ENCODE measurements at regions not wholly inside any gene's neighbourhood (a gene's known extent, or its start where the extent isn't known, plus 50 kb on each side); places are given as distances from the start of the nearest gene placed in this dataset.

GRCh38 chr7:42380401-42380800 lies 143.4 kb upstream of the GLI3 start:
- DNase-seq (ENCODE audit: low read depth in 2 of 2): no peak

- no peak for DNase-seq (ENCODE audit: low read depth in 2 of 2)
Measured at GRCh38 chr7:42378149-42378548, 141.1 kb upstream of the GLI3 start.

DNA sequence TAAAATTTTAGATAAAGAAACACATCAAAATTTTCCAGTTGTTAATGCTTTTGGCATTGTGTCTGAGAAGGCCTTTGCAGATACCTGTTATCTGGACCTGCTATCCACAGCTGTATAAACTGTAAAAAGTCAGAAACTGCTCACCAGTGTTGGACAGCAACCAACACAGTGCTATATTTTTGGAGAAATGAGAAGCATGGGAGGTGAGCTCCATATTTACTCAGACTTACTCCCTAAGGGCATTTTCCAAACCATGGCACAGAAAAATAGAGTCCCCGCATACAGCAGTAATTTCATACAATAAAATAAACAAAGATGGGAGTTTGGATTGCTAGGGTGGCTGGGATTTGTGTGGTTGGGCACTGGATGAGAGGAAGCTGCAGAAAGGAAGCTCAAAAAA lies 136.3 kb upstream of the GLI3 start:
- DNase-seq (ENCODE audit: low read depth in 2 of 2): no peak

GRCh38 chr7:42372479-42372878 lies 135.5 kb upstream of the GLI3 start:
- DNase-seq (ENCODE audit: low read depth in 2 of 2): no peak

- DNase-seq (ENCODE audit: low read depth in 2 of 2): no peak
Measured at GRCh38 chr7:42359946-42360345, 122.9 kb upstream of the GLI3 start.

- DNase-seq (ENCODE audit: low read depth in 2 of 2): no peak
Measured at GRCh38 chr7:42351316-42351935, 114.4 kb upstream of the GLI3 start.

- DNase-seq (ENCODE audit: low read depth in 2 of 2): no peak
Measured at GRCh38 chr7:42350801-42351200, 113.8 kb upstream of the GLI3 start.

- DNase-seq (ENCODE audit: low read depth in 2 of 2): no peak
Measured at GRCh38 chr7:42348631-42349030, 111.6 kb upstream of the GLI3 start.

DNA sequence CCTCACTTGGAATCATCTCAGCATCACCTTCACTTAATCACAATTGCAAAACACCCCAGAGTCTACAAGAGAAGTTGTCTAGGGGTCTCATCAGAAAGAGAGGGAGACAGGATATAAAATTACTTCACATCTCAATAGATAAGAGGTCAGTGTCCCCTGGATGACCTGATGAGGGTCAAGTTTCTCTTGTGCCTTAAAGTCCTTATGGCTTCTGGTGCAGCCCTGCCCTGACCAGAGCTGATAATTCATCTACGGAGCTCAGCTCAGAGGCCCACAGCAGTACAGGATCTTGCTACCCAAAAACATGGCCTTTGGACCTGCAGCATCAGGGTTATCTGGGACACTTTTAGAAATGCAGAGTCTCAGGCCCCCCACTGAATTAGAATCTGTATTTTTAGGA lies 111.1 kb upstream of the GLI3 start:
- no peak for DNase-seq (ENCODE audit: low read depth in 2 of 2)

DNA sequence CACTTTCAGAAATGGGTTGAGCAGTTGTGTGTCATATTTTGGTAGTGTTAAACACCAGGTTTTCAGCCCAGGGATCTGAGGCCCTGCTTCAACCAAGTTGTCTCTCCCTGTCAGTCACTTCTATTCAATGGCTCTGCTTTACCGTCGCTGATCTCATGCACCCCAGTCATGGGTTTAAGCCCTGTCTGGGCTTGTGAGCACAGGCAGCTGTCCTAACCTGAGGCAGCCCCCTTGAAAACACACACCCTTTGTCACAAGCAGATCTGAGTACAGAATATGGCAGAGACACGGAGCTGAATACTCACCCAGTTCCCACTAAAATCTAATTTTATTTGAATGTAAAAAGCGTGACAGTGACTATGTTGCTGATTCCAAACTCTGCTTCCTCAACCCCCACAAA lies 110.6 kb upstream of the GLI3 start:
- no peak for DNase-seq (ENCODE audit: low read depth in 2 of 2)

DNA sequence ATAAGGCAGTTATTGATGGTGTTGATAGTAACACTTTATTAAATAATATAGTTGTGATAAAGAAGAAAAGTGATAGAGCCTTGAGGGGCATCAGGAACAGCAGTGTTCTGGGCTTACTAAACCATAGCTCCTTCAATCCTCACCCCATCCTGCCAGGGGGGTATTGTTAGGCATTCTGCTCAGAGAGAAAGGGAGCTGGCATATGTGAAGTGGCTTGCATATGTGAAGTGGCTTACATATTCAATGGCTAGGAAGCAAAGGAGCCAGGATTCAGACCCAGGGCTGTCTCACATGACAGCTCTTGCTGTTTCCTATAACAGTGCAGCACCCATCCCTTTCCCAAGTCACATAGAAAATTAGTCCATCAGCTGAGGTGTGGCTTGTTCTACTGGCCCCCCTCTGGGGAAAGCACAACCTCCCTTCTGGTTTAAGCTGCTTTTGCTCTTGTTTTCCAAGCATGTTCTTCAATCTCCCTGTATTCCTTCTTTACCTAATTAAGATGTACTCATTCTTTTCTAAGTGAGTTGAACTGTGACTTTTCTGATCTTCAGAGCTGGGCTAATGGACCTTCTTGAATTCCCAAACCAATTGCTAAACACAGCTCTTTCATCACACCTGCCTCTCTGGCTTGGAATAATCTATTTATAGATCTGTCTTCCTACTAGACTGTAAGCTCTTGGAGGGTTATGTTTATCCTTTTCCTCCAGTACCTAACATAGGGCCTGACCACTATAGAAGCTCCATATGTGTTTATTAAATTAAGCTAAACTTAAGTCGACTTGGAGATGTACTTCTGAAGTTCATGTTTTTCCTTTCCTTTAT lies 108.7 kb upstream of the GLI3 start:
- DNase-seq (ENCODE audit: low read depth in 2 of 2): no peak

GRCh38 chr7:42344198-42344755 lies 107.3 kb upstream of the GLI3 start:
- DNase-seq (ENCODE audit: low read depth in 2 of 2): no peak

- DNase-seq (ENCODE audit: low read depth in 2 of 2): no peak
Measured at GRCh38 chr7:42342381-42342780, 105.4 kb upstream of the GLI3 start.

- no peak for DNase-seq (ENCODE audit: low read depth in 2 of 2)
Measured at GRCh38 chr7:42340436-42340835, 103.4 kb upstream of the GLI3 start.

- no peak for DNase-seq (ENCODE audit: low read depth in 2 of 2)
Measured at GRCh38 chr7:42338916-42339540, 102.0 kb upstream of the GLI3 start.

- no peak for DNase-seq (ENCODE audit: low read depth in 2 of 2)
Measured at GRCh38 chr7:42338231-42338915, 101.4 kb upstream of the GLI3 start.

- DNase-seq (ENCODE audit: low read depth in 2 of 2): no peak
Measured at GRCh38 chr7:42337225-42337905, 100.4 kb upstream of the GLI3 start.

GRCh38 chr7:42332605-42333222 lies 95.7 kb upstream of the GLI3 start:
- DNase-seq (ENCODE audit: low read depth in 2 of 2): no peak

DNA sequence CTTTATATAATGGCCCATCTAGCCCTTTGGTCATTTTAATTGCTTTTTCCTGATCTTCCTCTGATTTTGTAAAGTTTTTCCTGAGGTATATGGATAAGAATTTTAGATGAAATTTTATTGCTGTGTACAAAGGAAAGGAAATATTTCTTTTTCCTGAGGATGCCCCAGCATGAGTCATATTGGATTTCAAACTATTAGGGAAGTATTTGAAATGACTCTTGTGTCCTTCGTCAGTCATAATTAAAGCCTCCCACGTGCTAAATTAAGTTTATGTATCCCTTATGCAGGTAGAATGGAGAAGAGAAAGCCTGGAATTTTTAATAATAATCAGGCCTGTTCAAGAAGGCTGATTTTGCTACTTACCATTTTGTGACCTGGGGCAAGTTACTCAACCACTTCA lies 82.6 kb upstream of the GLI3 start:
- DNase-seq (ENCODE audit: low read depth in 2 of 2): no peak

- no peak for DNase-seq (ENCODE audit: low read depth in 2 of 2)
Measured at GRCh38 chr7:42315631-42316030, 78.6 kb upstream of the GLI3 start.

GRCh38 chr7:42315103-42315502 lies 78.1 kb upstream of the GLI3 start:
- no peak for DNase-seq (ENCODE audit: low read depth in 2 of 2)

Measured in stimulated activated CD4-positive, alpha-beta T cell treated with anti-CD3 and anti-CD28 coated beads, Interleukin-1b, Interleukin-23, amount 100 ng/mL, for 4 hours (primary cell).